Astrocyte (in vitro differentiated cells and primary cell): ENCODE measurements at regions not wholly inside any gene's neighbourhood (a gene's known extent, or its start where the extent isn't known, plus 50 kb on each side); places are given as distances from the start of the nearest gene placed in this dataset.

Experiments
- DNase-seq: peaks from one replicate; pipeline ENCODE4 v3.0.0-alpha.2; 2010; ENCODE audit warnings: low read depth
- FAIRE-seq: peaks from 2 replicates; lab custom pipeline; 2011; peaks lifted over from hg19 to GRCh38; lab: Jason Lieb, UNC
- H2AFZ ChIP-seq: 2 replicates; pipeline ENCODE4 v1.6.0; 2012; ENCODE audit warnings: low read depth, low read length, inconsistent platforms
- H3K27ac ChIP-seq: 2 replicates; pipeline ENCODE4 v1.5.1; 2011; ENCODE audit warnings: low read depth, low read length, inconsistent platforms
- H3K27me3 ChIP-seq: 2 replicates; pipeline ENCODE4 v1.6.0; 2011; ENCODE audit warnings: low read length, inconsistent platforms; ENCODE audit not compliant: insufficient read depth
- H3K36me3 ChIP-seq: 2 replicates; pipeline ENCODE4 v1.5.1; 2011; ENCODE audit warnings: low read length, inconsistent platforms; ENCODE audit not compliant: insufficient read depth
- H3K4me1 ChIP-seq: 2 replicates; pipeline ENCODE4 v1.5.1; 2011; ENCODE audit warnings: low read length, inconsistent platforms; ENCODE audit not compliant: insufficient read depth
- H3K4me2 ChIP-seq: 2 replicates; pipeline ENCODE4 v1.6.0; 2012; ENCODE audit warnings: low read length, inconsistent platforms
- H3K4me3 ChIP-seq: 2 replicates; pipeline ENCODE4 v1.5.1; 2011; ENCODE audit warnings: low read depth, mild to moderate bottlenecking, low read length, inconsistent platforms; ENCODE audit not compliant: insufficient read depth
- H3K79me2 ChIP-seq: 2 replicates; pipeline ENCODE4 v1.6.0; 2012; ENCODE audit warnings: mild to moderate bottlenecking, low read length, inconsistent platforms; ENCODE audit not compliant: insufficient read depth
- H3K9ac ChIP-seq: 2 replicates; pipeline ENCODE4 v1.6.0; 2012; ENCODE audit warnings: mild to moderate bottlenecking, low read length, inconsistent platforms
- H3K9me3 ChIP-seq: 2 replicates; pipeline ENCODE4 v1.5.1; 2012; ENCODE audit warnings: low read depth, mild to moderate bottlenecking, low read length, inconsistent platforms; ENCODE audit not compliant: insufficient read depth
- H4K20me1 ChIP-seq: 2 replicates; pipeline ENCODE4 v1.6.0; 2012; ENCODE audit warnings: low read length, inconsistent platforms; ENCODE audit not compliant: insufficient read depth
- H3K27ac Mint-ChIP-seq: one replicate; pipeline ENCODE4 v1.8.0; 2021; ENCODE audit warnings: mild to moderate bottlenecking, mixed read lengths; ENCODE audit not compliant: unreplicated experiment
- H3K27me3 Mint-ChIP-seq: one replicate; pipeline ENCODE4 v1.8.0; 2021; ENCODE audit warnings: low read depth, mixed read lengths; ENCODE audit not compliant: unreplicated experiment
- H3K36me3 Mint-ChIP-seq: one replicate; pipeline ENCODE4 v1.8.0; 2021; ENCODE audit warnings: low read depth, mixed read lengths; ENCODE audit not compliant: unreplicated experiment
- H3K4me1 Mint-ChIP-seq: one replicate; pipeline ENCODE4 v1.8.0; 2021; ENCODE audit warnings: low read depth, mixed read lengths; ENCODE audit not compliant: unreplicated experiment
- H3K4me3 Mint-ChIP-seq: one replicate; pipeline ENCODE4 v1.8.0; 2021; ENCODE audit warnings: mild to moderate bottlenecking, moderate library complexity, mixed read lengths; ENCODE audit not compliant: unreplicated experiment
- H3K9me3 Mint-ChIP-seq: one replicate; pipeline ENCODE4 v1.8.0; 2021; ENCODE audit warnings: mild to moderate bottlenecking, mixed read lengths; ENCODE audit not compliant: unreplicated experiment
- EZH2 ChIP-seq: IDR thresholded peaks from 2 replicates; pipeline ENCODE4 v1.6.1; 2012; ENCODE audit warnings: mild to moderate bottlenecking, low read length, inconsistent platforms; ENCODE audit not compliant: insufficient read depth
- TF ChIP-seq, protein P1 (sequence below): IDR thresholded peaks from 2 replicates; pipeline ENCODE4 v1.5.1; 2011; ENCODE audit warnings: low read depth, mild to moderate bottlenecking, inconsistent platforms, low read length, moderate library complexity; ENCODE audit not compliant: insufficient read depth

DNA sequence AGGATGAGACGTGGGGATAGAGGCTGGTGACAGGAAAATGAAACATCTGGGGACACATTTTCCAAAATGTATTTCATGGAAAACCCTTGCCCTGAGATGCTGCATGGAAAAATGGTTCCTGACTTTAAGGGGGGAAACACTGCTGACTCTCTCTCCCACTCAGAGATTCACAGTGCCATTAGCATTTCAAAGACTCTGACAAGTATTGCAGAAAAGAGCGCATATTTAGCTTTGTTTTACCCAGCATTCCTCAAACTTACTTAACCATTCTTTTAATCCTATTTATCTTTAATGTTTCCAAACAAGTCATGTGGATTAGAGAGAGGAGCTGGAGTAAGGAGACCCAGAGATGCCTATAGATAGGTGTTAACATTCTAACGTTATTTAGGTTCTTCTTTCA lies 141.8 kb upstream of the DYRK2 start:
- FAIRE-seq (no peak), DNase-seq (no peak)
- H3K4me2 ChIP-seq = no peak overlapping the region
- TF ChIP-seq, protein P1, sequence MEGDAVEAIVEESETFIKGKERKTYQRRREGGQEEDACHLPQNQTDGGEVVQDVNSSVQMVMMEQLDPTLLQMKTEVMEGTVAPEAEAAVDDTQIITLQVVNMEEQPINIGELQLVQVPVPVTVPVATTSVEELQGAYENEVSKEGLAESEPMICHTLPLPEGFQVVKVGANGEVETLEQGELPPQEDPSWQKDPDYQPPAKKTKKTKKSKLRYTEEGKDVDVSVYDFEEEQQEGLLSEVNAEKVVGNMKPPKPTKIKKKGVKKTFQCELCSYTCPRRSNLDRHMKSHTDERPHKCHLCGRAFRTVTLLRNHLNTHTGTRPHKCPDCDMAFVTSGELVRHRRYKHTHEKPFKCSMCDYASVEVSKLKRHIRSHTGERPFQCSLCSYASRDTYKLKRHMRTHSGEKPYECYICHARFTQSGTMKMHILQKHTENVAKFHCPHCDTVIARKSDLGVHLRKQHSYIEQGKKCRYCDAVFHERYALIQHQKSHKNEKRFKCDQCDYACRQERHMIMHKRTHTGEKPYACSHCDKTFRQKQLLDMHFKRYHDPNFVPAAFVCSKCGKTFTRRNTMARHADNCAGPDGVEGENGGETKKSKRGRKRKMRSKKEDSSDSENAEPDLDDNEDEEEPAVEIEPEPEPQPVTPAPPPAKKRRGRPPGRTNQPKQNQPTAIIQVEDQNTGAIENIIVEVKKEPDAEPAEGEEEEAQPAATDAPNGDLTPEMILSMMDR = no peak
- TF ChIP-seq EZH2 = no peak
- Mint-ChIP-seq H3K27ac (no peak overlapping the region), H3K36me3 (no peaks in the 10 kb centered on the region), H3K4me3 (no peak overlapping the region), H3K9me3 (peaks cover 2% of the 10 kb centered on the region), H3K4me1 (no peaks in the 10 kb centered on the region), H3K27me3 (peaks cover 8% of the 10 kb centered on the region)
- no peak overlapping the region for H2AFZ ChIP-seq
- H4K20me1 ChIP-seq = no peaks in the 10 kb centered on the region
- H3K36me3 ChIP-seq = no peaks in the 10 kb centered on the region
- no peak overlapping the region for H3K27ac ChIP-seq
- H3K4me1 ChIP-seq = no peaks in the 10 kb centered on the region
- H3K79me2 ChIP-seq = no peaks in the 10 kb centered on the region
- no peak overlapping the region for H3K4me3 ChIP-seq
- H3K9me3 ChIP-seq = no peaks in the 10 kb centered on the region
- H3K27me3 ChIP-seq = peaks cover 3% of the 10 kb centered on the region
- H3K9ac ChIP-seq = no peak overlapping the region

DNA sequence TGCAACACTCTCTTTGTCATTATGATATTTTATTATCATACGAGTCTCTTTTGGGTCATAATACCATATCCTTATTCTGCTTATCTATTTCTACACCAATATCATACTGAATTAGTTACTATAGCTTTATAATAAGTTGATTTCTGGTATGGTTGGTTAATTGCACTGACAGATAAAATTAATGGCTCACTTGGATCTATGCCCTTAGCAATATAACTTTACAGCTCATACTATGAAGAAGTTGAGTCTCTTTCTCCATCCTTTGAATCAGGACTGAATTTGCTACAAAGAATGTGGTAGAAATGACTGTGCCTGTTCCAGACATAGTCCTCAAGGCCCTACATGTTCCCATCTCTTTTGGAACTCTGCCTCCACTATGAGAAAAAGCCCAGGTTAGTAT lies 139.7 kb upstream of the DYRK2 start:
- Histone ChIP-seq H4K20me1 (no peaks in the 10 kb centered on the region), H3K9ac (no peak overlapping the region), H2AFZ (no peak overlapping the region), H3K79me2 (no peaks in the 10 kb centered on the region), H3K4me1 (no peaks in the 10 kb centered on the region), H3K9me3 (no peaks in the 10 kb centered on the region), H3K4me2 (no peak overlapping the region), H3K36me3 (no peaks in the 10 kb centered on the region), H3K27ac (no peak overlapping the region), H3K27me3 (peaks cover 3% of the 10 kb centered on the region), H3K4me3 (no peak overlapping the region)
- no peak overlapping the region for H3K27ac Mint-ChIP-seq
- H3K36me3 Mint-ChIP-seq = no peaks in the 10 kb centered on the region
- peaks cover 5% of the 10 kb centered on the region for H3K4me1 Mint-ChIP-seq
- DNase-seq = no peak
- TF ChIP-seq EZH2 = no peak
- TF ChIP-seq, protein P1 = no peak
- peaks cover 9% of the 10 kb centered on the region for H3K27me3 Mint-ChIP-seq
- no peaks in the 10 kb centered on the region for H3K9me3 Mint-ChIP-seq
- no peak for FAIRE-seq
- H3K4me3 Mint-ChIP-seq = no peak overlapping the region

DNA sequence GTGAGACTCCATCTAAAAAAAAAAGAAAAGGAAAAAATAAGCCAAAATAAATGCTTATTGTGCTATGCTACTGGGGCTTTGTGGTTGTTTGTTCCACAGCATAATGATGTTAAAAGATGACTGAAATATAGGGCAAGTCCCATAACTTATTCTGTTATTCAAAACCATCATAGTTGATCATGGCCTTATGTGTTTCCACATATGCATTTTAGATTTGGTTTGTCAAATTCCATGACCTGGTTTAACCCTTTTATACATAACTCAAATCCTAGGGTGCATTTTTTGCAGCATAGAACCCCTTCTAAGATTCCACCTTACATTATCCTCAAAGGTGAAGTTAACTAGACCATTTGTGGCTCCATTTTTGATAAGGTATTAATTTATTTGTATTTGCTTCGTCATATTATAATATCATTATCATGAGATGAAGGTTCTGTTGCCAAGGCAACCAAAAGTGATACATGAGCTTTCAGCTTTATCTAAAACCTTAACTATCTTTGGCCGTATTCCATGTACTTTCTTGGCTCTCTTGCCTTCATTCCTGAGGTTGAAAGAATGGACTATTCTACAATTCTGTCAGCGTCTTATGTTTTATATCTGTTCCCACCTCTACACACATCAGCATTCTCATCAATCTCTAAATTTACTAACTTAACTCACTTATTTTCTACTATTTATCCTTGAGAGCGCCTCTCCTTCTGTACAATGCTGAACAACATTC lies 138.7 kb upstream of the DYRK2 start:
- Mint-ChIP-seq H3K4me3 (no peak overlapping the region), H3K4me1 (peaks cover 5% of the 10 kb centered on the region), H3K27me3 (peaks cover 11% of the 10 kb centered on the region), H3K27ac (no peak overlapping the region), H3K9me3 (no peaks in the 10 kb centered on the region), H3K36me3 (no peaks in the 10 kb centered on the region)
- Histone ChIP-seq H3K79me2 (no peaks in the 10 kb centered on the region), H3K27me3 (peaks cover 3% of the 10 kb centered on the region), H3K4me3 (no peak overlapping the region), H3K27ac (no peak overlapping the region), H2AFZ (no peak overlapping the region), H3K9me3 (no peaks in the 10 kb centered on the region), H4K20me1 (no peaks in the 10 kb centered on the region), H3K4me1 (no peaks in the 10 kb centered on the region), H3K36me3 (no peaks in the 10 kb centered on the region), H3K9ac (no peak overlapping the region), H3K4me2 (no peak overlapping the region)
- no peak for FAIRE-seq
- TF ChIP-seq EZH2 = no peak
- TF ChIP-seq, protein P1 = no peak
- peak; percentile 90 for DNase-seq
